Renal cortex interstitium (tissue), 11 donors: ENCODE measurements at regions not wholly inside any gene's neighbourhood (a gene's known extent, or its start where the extent isn't known, plus 50 kb on each side); places are given as distances from the start of the nearest gene placed in this dataset.

Experiments used
- DNase-seq, 11 donors: peaks; one replicate each; pipeline ENCODE4 v3.0.0-alpha.2; 2013; ENCODE audit warnings: low read depth in 9 of 11, low spot score in 4 of 11; ENCODE audit errors: extremely low read depth in 1 of 11

GRCh38 chr9:107548298-107549142 lies 59.0 kb upstream of the KLF4 start:
- no peak for DNase-seq

- no peak for DNase-seq
Observed at GRCh38 chr9:107547772-107548297, 58.3 kb upstream of the KLF4 start.

- DNase-seq = no peak
Observed at GRCh38 chr9:107547303-107547702, 57.7 kb upstream of the KLF4 start.

- DNase-seq = no peak
Observed at GRCh38 chr9:107546859-107547258, 57.3 kb upstream of the KLF4 start.

GRCh38 chr9:107545036-107545435 lies 55.5 kb upstream of the KLF4 start:
- no peak for DNase-seq

GRCh38 chr9:107542411-107543157 lies 53.0 kb upstream of the KLF4 start:
- DNase-seq = no peak

- no peak for DNase-seq
Observed at GRCh38 chr9:107541523-107541922, 52.0 kb upstream of the KLF4 start.

GRCh38 chr9:107540164-107540561 lies 50.6 kb upstream of the KLF4 start:
- DNase-seq = no peak

- DNase-seq = peak in 7 of 11 donors; percentile 2 to 17 (median 5)
Observed at GRCh38 chr9:107539427-107540163, 50.0 kb upstream of the KLF4 start.
